ENCODE measurements at regions not wholly inside any gene's neighbourhood (a gene's known extent, or its start where the extent isn't known, plus 50 kb on each side); places are given as distances from the start of the nearest gene placed in this dataset.

- H3K4me1 Mint-ChIP-seq (ENCODE audit: low read depth), result no peaks in the 10 kb centered on the region
- H3K4me3 Mint-ChIP-seq (ENCODE audit: low read depth), result no peak overlapping the region
- H3K36me3 Mint-ChIP-seq (ENCODE audit: low read depth), result no peaks in the 10 kb centered on the region
- intact Hi-C loops (cut with micrococcal nuclease), result no loop called here
- DNase-seq (ENCODE audit: low spot score), result no peak
- H3K27me3 Mint-ChIP-seq (ENCODE audit: low read depth), result no peaks in the 10 kb centered on the region
- no peaks in the 10 kb centered on the region for H3K9me3 Mint-ChIP-seq
- H3K27ac Mint-ChIP-seq, result no peak overlapping the region
Measured at GRCh38 chr14:62253171-62253570, 491.0 kb downstream of the SNAPC1 start.

DNA sequence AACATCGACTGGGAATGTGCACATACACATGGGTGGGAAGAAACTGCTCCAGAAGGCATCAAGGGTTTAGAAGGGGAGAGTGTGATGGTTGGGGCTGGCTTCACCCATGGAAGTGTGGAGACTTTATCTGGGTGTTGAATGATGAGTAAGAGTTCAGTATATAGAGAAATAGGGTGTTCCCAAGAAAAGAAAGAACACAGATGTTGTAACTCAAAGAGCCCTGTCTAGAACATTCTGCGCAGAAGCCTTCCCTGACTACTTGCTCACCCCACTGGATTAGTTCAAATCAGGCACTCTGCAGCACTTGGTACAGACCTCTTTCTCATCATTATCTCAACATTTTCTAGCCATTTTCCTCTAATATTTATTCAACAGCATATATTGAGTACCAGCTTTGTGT lies 491.7 kb downstream of the SNAPC1 start:
- no peaks in the 10 kb centered on the region for H3K4me1 Mint-ChIP-seq (ENCODE audit: low read depth)
- H3K36me3 Mint-ChIP-seq (ENCODE audit: low read depth), result no peaks in the 10 kb centered on the region
- H3K27ac Mint-ChIP-seq, result no peak overlapping the region
- no peaks in the 10 kb centered on the region for H3K9me3 Mint-ChIP-seq
- no peaks in the 10 kb centered on the region for H3K27me3 Mint-ChIP-seq (ENCODE audit: low read depth)
- H3K4me3 Mint-ChIP-seq (ENCODE audit: low read depth), result no peak overlapping the region
- no peak for DNase-seq (ENCODE audit: low spot score)
- intact Hi-C loops (cut with micrococcal nuclease), result no loop called here

DNA sequence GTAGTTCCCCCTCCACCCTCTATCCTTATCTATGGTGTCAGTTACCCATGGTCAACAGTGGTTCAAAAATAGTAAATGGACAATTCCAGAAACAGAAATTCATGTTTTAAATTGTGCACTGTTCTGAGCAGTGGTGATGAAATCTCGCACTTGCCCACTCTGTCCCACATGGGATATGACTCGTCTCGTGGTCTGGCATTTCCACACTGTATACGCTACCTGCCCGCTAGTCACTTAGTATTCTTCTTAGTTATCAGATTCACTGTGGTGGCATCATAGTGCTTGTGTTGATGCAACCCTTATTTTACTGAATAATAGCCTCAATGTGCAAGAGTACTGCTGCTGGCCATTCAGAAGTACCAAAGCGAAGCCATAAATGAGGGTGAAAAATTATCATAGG lies 507.0 kb downstream of the SNAPC1 start:
- Mint-ChIP-seq H3K9me3 (no peaks in the 10 kb centered on the region), H3K27me3 (ENCODE audit: low read depth) (no peaks in the 10 kb centered on the region), H3K36me3 (ENCODE audit: low read depth) (no peaks in the 10 kb centered on the region), H3K4me1 (ENCODE audit: low read depth) (no peaks in the 10 kb centered on the region), H3K27ac (no peak overlapping the region), H3K4me3 (ENCODE audit: low read depth) (no peak overlapping the region)
- intact Hi-C loops (cut with micrococcal nuclease), result no loop called here
- DNase-seq (ENCODE audit: low spot score), result no peak

- Mint-ChIP-seq H3K4me3 (ENCODE audit: low read depth) (no peak overlapping the region), H3K27ac (no peak overlapping the region), H3K36me3 (ENCODE audit: low read depth) (no peaks in the 10 kb centered on the region), H3K27me3 (ENCODE audit: low read depth) (no peaks in the 10 kb centered on the region), H3K9me3 (no peaks in the 10 kb centered on the region), H3K4me1 (ENCODE audit: low read depth) (no peaks in the 10 kb centered on the region)
- no peak for DNase-seq (ENCODE audit: low spot score)
- intact Hi-C loops (cut with micrococcal nuclease), result no loop called here
Measured at GRCh38 chr14:62270236-62270635, 508.0 kb downstream of the SNAPC1 start.

DNA sequence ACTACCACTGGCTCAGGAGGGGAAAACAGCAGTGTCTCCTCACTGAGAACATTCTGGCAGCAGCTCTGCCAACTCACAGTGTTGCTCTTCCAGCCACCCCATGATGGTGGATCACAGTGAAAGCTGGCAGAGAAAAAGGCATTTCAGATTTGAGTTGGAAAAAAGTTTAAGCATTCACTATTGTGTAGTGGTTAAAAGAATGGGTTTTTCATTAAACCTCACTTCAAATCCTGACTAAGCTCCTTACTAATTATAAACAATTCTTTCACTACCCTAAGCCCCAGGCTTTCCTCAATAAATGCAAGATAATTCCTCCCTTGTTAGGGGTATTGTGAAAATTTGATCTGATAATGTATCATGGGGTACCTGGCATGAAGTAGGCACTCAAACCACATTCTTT lies 518.1 kb downstream of the SNAPC1 start:
- Mint-ChIP-seq H3K27ac (no peak overlapping the region), H3K4me3 (ENCODE audit: low read depth) (no peak overlapping the region), H3K4me1 (ENCODE audit: low read depth) (no peaks in the 10 kb centered on the region), H3K9me3 (no peaks in the 10 kb centered on the region), H3K36me3 (ENCODE audit: low read depth) (no peaks in the 10 kb centered on the region), H3K27me3 (ENCODE audit: low read depth) (no peaks in the 10 kb centered on the region)
- no peak for DNase-seq (ENCODE audit: low spot score)
- intact Hi-C loops (cut with micrococcal nuclease), result no loop called here

DNA sequence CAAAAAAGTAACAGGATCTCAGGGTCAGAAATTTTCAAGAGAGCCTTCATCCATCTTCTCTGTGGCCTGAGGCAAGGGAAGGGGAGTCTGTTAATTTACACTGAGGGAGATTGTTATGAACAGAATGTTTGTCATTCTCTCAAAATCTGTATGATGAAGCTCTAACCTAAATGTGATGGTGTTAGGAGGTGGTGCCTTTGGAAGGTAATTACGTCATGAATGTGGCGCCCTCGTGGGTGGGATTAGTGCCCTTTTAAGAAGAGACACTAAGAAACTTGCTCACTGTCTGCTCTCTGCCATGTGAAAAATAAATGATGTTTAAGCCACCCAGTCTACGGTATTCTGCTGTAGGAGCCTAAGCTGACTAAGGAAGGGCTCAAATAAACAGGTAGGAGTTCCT lies 521.6 kb downstream of the SNAPC1 start:
- intact Hi-C loops (cut with micrococcal nuclease), result no loop called here
- no peaks in the 10 kb centered on the region for H3K4me1 Mint-ChIP-seq (ENCODE audit: low read depth)
- no peak overlapping the region for H3K4me3 Mint-ChIP-seq (ENCODE audit: low read depth)
- DNase-seq (ENCODE audit: low spot score), result no peak
- H3K27me3 Mint-ChIP-seq (ENCODE audit: low read depth), result no peaks in the 10 kb centered on the region
- no peaks in the 10 kb centered on the region for H3K9me3 Mint-ChIP-seq
- H3K27ac Mint-ChIP-seq, result no peak overlapping the region
- H3K36me3 Mint-ChIP-seq (ENCODE audit: low read depth), result no peaks in the 10 kb centered on the region

DNA sequence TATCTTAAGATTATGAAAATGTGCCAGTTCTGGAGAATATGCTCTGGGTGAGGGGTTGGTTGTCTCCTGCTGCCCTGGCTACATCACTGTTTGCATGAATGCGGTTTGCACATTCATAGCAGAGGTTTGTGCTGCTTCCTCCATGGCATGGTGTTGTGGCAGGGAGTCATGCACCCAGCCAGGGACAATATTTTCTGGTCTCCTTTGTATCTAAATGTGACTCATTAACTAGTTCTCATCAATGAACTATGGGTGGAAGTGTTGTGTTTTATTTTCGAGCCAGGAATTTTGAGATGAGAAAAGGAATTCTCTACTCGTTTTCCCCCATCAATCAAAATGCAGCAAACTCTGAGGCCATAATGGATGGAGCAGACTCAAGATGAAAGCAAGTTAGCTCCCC lies 527.3 kb downstream of the SNAPC1 start:
- H3K27ac Mint-ChIP-seq, result no peak overlapping the region
- intact Hi-C loops (cut with micrococcal nuclease), result no loop called here
- H3K4me3 Mint-ChIP-seq (ENCODE audit: low read depth), result no peak overlapping the region
- DNase-seq (ENCODE audit: low spot score), result no peak
- H3K36me3 Mint-ChIP-seq (ENCODE audit: low read depth), result no peaks in the 10 kb centered on the region
- H3K27me3 Mint-ChIP-seq (ENCODE audit: low read depth), result no peaks in the 10 kb centered on the region
- H3K4me1 Mint-ChIP-seq (ENCODE audit: low read depth), result no peaks in the 10 kb centered on the region
- H3K9me3 Mint-ChIP-seq, result no peaks in the 10 kb centered on the region

GRCh38 chr14:62301080-62301479 lies 538.9 kb downstream of the SNAPC1 start:
- intact Hi-C loops (cut with micrococcal nuclease), result no loop called here
- Mint-ChIP-seq H3K9me3 (no peaks in the 10 kb centered on the region), H3K36me3 (ENCODE audit: low read depth) (no peaks in the 10 kb centered on the region), H3K4me3 (ENCODE audit: low read depth) (no peak overlapping the region), H3K27ac (no peak overlapping the region), H3K4me1 (ENCODE audit: low read depth) (no peaks in the 10 kb centered on the region), H3K27me3 (ENCODE audit: low read depth) (no peaks in the 10 kb centered on the region)
- DNase-seq (ENCODE audit: low spot score), result no peak

DNA sequence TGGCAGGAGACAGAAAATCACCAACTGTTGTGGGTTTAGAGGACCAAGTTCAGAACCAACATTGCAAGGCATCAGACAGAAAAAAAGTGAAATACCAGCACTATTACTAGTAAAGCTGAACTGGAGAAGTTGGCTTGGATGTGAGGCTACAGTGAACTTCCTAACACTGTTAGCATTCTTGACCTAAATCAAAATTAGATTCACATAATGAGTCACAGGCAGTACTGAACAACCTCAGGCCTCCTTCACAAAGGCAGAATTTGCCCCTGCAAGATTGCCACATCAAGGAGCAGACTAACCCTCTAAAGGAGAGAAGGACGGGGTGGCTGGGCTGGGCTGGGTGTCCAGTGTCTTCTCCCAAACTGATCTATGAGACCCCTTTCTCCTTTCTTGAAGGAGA lies 539.7 kb downstream of the SNAPC1 start:
- H3K9me3 Mint-ChIP-seq, result no peaks in the 10 kb centered on the region
- no peak for DNase-seq (ENCODE audit: low spot score)
- intact Hi-C loops (cut with micrococcal nuclease), result no loop called here
- no peaks in the 10 kb centered on the region for H3K4me1 Mint-ChIP-seq (ENCODE audit: low read depth)
- H3K27me3 Mint-ChIP-seq (ENCODE audit: low read depth), result no peaks in the 10 kb centered on the region
- H3K4me3 Mint-ChIP-seq (ENCODE audit: low read depth), result no peak overlapping the region
- no peaks in the 10 kb centered on the region for H3K36me3 Mint-ChIP-seq (ENCODE audit: low read depth)
- H3K27ac Mint-ChIP-seq, result no peak overlapping the region

GRCh38 chr14:62303437-62303836 lies 541.2 kb downstream of the SNAPC1 start:
- no peaks in the 10 kb centered on the region for H3K4me1 Mint-ChIP-seq (ENCODE audit: low read depth)
- H3K27ac Mint-ChIP-seq, result no peak overlapping the region
- intact Hi-C loops (cut with micrococcal nuclease), result no loop called here
- DNase-seq (ENCODE audit: low spot score), result no peak
- H3K4me3 Mint-ChIP-seq (ENCODE audit: low read depth), result no peak overlapping the region
- H3K36me3 Mint-ChIP-seq (ENCODE audit: low read depth), result no peaks in the 10 kb centered on the region
- no peaks in the 10 kb centered on the region for H3K9me3 Mint-ChIP-seq
- no peaks in the 10 kb centered on the region for H3K27me3 Mint-ChIP-seq (ENCODE audit: low read depth)

DNA sequence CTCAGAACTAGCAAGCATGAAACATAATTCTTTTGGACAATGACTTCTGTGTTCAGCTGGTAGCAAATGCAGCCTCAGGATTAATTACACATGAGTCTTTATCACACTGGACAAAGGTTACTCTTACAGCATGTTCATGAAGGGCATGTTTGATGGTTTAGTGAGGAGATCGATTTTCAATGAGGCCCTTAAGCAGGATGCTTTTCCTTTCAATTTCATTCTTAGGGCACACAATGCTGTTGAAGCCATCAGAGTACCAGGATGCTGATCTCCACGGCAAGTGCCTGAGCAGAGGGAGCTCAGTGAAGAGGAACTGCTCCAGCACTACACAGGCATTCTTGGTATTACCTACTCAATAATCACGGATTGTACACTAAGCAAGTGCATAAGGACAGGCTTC lies 542.0 kb downstream of the SNAPC1 start:
- H3K27ac Mint-ChIP-seq, result no peak overlapping the region
- intact Hi-C loops (cut with micrococcal nuclease), result no loop called here
- no peaks in the 10 kb centered on the region for H3K36me3 Mint-ChIP-seq (ENCODE audit: low read depth)
- no peak for DNase-seq (ENCODE audit: low spot score)
- no peaks in the 10 kb centered on the region for H3K27me3 Mint-ChIP-seq (ENCODE audit: low read depth)
- H3K4me1 Mint-ChIP-seq (ENCODE audit: low read depth), result no peaks in the 10 kb centered on the region
- H3K9me3 Mint-ChIP-seq, result no peaks in the 10 kb centered on the region
- no peak overlapping the region for H3K4me3 Mint-ChIP-seq (ENCODE audit: low read depth)

GRCh38 chr14:62307844-62308243 lies 545.6 kb downstream of the SNAPC1 start:
- H3K4me1 Mint-ChIP-seq (ENCODE audit: low read depth), result no peaks in the 10 kb centered on the region
- no peaks in the 10 kb centered on the region for H3K27me3 Mint-ChIP-seq (ENCODE audit: low read depth)
- H3K4me3 Mint-ChIP-seq (ENCODE audit: low read depth), result no peak overlapping the region
- no peaks in the 10 kb centered on the region for H3K9me3 Mint-ChIP-seq
- intact Hi-C loops (cut with micrococcal nuclease), result no loop called here
- DNase-seq (ENCODE audit: low spot score), result no peak
- H3K27ac Mint-ChIP-seq, result no peak overlapping the region
- H3K36me3 Mint-ChIP-seq (ENCODE audit: low read depth), result no peaks in the 10 kb centered on the region

DNA sequence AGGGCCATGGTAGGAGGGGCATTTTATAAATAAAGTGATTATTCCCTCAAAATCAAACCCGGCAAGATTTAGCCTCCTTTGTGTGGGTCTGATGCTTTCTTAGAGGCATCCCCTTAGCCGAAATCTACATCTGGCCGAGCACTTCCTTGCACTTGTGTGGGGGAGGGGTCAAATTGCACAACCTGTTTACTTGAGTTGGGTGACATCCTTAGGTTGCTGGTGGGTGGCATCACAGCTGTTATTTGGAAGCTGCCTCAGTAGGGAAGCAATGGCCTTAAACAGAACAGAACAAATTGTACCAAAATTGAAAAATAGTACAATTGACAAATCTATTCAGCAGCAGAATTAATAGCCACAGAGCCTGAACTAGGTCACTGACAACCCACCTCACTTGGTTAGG lies 546.1 kb downstream of the SNAPC1 start:
- Mint-ChIP-seq H3K4me1 (ENCODE audit: low read depth) (no peaks in the 10 kb centered on the region), H3K36me3 (ENCODE audit: low read depth) (no peaks in the 10 kb centered on the region), H3K27me3 (ENCODE audit: low read depth) (no peaks in the 10 kb centered on the region), H3K9me3 (no peaks in the 10 kb centered on the region), H3K27ac (no peak overlapping the region), H3K4me3 (ENCODE audit: low read depth) (no peak overlapping the region)
- no peak for DNase-seq (ENCODE audit: low spot score)
- intact Hi-C loops (cut with micrococcal nuclease), result no loop called here

- Mint-ChIP-seq H3K4me1 (ENCODE audit: low read depth) (no peaks in the 10 kb centered on the region), H3K4me3 (ENCODE audit: low read depth) (no peak overlapping the region), H3K27me3 (ENCODE audit: low read depth) (no peaks in the 10 kb centered on the region), H3K36me3 (ENCODE audit: low read depth) (no peaks in the 10 kb centered on the region), H3K27ac (no peak overlapping the region), H3K9me3 (no peaks in the 10 kb centered on the region)
- no peak for DNase-seq (ENCODE audit: low spot score)
- intact Hi-C loops (cut with micrococcal nuclease), result no loop called here
Measured at GRCh38 chr14:62308891-62309290, 546.7 kb downstream of the SNAPC1 start.

Measured in activated T-helper 2 cell treated with anti-CD3 and anti-CD28 coated beads, Interferon-gamma antibody, Interleukin-2, Interleukin-4, amounts not matched to agents 10 μg/mL and 5 μg/mL and 100 μg/mL, durations not matched to agents 14 hours and 24 hours and 36 hours (primary cell).